ENCODE measurements at regions not wholly inside any gene's neighbourhood (a gene's known extent, or its start where the extent isn't known, plus 50 kb on each side); places are given as distances from the start of the nearest gene placed in this dataset.

DNA sequence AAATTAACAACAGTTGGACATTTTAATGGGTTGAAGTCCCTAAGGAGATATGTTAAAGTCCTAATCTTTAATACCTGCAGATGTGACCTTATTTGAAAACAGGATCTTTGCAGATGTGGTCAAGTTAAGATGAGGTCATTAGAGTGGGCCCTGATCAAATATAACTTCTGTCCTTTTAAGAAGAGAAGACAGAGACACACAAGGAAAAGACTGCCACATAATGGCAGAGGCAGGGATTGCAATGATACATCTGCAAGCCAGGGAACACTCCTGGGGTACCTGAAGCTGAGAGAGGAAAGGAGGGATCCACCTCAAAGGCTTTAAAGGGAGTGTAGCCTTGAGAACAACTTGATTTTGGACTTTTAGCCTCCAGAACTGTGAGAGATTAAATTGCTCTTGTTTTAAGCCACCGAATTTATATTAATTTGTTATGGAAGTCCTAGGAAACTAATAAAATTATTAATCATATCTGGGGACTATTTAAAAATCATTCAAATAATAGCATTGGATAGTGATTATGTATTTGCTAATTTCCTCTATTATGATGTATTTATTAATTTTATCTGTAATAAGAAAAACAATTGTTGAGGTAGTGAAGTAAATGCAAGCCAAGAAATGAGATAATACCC lies 700.0 kb upstream of the PCDH15 start:
- DNase-seq (ENCODE audit: low read depth) = peak; percentile 49

DNA sequence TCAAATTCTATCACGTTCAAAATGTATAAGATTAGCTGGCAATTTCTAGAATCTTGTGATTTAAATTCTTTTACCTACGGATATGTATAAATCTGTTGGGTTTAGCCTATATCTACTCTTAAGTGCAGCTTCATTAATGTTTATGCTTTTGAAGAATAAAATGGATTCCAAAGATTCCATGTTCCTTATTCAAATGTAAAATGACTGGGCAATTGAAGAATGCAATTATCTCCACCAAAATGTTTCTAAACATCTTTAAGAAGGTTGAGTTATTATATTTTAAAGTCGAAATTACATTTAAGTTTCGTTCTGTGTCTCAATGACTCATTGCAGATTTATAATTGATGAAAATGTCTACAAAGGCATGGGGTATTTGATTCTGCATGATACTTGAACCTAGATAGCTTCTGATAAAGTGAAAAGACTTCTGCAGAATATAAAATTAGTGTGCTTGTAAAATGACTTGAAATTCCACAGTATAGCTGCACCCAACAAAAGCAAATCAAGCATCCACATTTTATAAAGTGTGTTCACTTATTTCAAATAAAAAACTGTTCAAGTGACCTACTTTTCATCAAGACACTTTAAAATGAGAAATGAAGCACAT lies 697.0 kb upstream of the PCDH15 start:
- no peak for DNase-seq (ENCODE audit: low read depth)

DNA sequence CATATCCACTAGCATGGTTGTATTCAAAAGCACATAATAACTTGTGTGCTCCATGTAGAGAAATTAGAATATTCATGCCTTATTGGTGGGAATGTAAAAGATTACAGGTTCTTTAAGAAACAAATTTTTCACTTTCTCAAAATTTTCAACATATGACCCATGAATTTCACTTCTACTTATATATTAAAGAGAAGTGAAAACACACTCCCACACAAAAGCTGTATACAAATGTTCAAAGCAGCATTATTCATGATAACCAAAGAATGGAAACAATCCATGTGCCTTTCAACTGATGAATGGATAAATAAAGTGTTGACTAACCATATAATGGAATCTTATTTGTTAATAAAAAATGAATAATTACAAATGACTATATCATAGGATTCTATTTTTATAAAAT lies 694.5 kb upstream of the PCDH15 start:
- no peak for DNase-seq (ENCODE audit: low read depth)

DNA sequence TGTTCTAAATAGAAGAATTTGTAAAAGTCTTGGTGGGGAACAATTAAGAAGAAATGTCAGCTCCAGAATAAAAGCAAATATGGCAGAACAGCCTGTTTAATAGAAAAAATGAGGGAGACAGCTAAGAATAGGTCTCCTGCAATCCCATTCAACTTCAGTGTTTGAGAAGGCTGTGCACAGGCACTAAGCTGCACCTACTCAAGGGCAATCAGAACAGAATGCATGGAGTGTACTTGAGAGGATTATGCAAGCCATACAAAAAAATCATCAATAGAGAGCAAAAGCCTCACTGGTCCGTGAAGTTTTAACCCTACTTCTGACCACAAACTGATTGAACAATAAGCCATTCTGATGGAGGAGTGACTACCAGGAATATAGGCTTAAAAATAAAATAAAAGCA lies 690.7 kb upstream of the PCDH15 start:
- DNase-seq (ENCODE audit: low read depth) = peak; percentile 24

DNA sequence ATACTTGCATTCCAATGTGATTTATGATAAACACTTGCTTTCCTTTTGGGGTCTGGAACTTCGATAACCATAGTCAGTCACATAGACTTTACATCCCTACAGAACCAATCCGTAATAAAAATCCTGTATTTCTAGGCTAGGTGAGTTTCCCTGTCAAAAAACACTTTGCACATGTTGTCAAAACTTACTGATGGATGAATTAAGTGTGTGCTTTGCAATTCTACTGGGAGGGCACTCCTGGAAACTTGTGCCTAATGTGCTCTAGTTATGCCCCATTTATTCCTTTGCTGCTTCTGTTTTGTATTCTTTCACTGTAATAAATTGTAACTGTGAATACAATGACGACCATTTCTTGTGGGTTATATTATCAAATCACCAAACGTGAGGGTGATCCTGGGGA lies 684.8 kb upstream of the PCDH15 start:
- DNase-seq (ENCODE audit: low read depth) = no peak

DNA sequence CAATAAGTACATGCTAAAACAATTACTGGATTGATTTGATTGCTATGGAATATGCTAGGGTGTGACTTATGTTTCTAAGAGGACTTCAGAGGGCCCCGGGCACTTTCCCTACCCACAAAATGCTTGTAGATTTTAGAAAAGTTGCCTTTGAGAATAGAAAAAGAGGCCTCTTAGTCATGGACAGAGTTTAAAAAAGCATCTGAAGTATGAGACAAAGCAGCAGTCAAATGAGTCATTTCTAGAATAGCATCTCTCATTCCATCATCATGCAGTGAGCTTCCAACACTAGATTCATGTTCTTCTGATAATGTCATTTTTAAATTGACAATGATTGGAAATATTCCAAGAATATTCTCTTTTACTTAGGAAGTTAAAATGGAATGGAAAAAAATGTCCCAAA lies 675.1 kb upstream of the PCDH15 start:
- no peak for DNase-seq (ENCODE audit: low read depth)

DNA sequence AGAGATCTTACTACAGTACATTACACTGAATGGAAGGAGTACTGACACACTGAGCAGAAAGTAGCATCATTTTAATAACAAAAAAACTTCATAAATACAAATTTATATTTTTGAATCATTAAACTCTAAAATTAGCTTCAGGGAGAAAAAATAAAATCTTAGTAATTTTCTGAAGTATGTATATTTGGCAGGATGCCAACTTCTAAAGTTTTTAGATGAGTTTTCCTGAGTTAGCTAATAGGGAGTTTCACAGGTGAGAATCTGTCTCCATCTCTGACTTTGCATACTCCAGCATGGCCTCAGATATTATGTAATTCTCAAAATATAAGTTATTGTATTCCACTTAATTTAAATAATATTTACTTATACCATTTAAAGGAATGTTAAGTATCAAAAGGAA lies 673.2 kb upstream of the PCDH15 start:
- no peak for DNase-seq (ENCODE audit: low read depth)

DNA sequence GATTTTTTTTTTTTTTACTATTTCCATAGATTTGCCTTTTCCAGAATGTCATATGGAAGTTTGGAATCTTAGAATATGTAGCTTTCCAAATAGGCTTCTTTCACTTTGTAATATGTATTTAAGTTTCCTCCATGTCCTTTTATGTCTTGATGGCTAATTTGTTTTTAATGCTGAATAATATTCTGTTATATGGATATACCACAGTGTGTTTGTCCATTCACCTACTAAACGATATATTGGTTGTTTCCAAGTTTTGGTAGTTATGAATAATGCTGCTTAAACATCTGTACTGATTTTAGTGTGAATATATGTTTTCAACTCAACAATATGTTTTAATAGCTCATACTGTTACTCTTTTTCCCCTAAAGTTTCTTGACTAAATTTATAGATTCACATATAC lies 669.8 kb upstream of the PCDH15 start:
- no peak for DNase-seq (ENCODE audit: low read depth)

DNA sequence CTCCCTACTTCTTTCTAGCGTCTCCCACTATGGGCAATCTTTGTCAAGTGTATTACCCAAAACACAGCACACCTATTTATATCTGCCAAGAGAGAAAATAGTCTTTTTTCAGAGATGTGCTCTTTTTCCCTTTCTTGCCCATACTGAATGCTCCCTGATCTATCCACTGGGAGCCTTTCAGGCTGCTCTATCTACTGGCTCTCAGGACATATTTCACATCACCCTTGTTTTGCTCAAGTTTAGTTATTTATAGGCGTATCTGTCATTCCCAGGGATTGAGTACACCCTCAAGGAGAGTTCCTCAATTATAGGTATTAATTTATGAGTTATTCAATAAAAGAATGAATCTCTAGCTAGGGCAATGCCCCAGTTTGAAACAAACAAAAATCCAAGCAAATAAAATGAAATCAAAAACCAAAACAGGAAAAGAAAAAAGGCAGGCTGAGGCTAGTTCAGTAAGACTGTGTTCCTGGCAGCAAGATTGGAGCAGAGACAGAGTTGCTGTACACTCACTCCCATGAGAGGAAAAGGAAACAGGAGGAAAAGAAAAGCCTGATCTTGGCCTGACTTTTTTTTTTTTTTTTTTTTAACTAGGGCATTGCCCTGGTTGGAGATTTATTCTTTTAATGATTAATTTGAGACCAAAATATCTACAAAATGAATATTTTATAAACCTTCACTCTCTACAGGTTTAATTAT lies 665.9 kb upstream of the PCDH15 start:
- DNase-seq (ENCODE audit: low read depth) = no peak

DNA sequence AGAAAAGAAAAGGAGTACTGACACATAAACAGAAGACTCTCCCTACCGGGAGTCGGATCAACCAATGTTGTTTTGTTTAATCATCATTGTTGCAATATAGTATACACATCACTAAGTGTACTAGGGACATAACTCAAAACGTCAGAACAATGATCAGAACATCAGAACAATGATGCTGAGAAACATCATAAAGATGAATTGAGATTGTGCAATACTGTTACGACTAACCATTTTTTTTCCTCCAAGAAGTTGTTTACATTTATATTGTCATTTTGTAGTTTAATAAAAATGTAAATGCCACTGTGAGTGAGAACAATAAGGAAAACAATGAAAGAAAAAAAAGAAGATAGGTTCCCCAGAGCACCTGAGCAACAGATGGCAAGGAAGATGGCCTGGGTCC lies 663.1 kb upstream of the PCDH15 start:
- no peak for DNase-seq (ENCODE audit: low read depth)

DNA sequence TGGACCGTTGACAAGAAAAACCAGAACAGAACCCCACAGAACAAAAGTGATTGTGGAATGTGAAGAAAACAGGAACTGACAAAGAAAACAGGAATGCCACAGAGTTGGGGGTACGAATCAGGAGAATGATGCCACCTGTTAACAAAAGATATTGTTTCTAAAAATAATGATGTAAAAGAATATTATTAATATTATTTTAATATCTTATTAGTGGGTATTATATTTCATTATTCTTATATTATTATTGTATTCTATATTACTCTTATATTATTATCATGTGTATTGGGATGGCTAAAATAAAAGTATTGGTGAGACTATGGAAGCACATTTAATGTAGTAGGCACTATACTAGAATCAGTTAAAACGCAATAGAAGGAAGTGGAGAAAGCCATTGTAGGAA lies 659.0 kb upstream of the PCDH15 start:
- no peak for DNase-seq (ENCODE audit: low read depth)

DNA sequence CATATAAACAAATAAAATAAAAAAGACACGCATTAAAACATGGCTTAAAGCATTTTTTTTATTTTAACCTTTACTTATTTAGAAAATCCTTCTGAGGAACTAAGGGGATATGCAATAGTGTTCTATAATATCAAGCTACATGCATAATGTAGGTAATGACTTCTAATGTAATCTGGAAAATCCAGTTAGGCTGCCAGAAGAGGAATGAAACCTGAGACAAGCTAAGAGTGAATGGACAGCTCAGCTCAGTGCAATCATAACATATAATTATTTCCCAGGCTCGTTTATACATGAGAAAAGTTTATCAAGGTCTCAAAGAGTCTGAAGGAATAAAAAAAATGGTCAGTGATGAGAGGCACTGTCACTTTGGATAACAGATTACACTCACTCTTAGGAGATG lies 649.0 kb upstream of the PCDH15 start:
- DNase-seq (ENCODE audit: low read depth) = no peak

DNA sequence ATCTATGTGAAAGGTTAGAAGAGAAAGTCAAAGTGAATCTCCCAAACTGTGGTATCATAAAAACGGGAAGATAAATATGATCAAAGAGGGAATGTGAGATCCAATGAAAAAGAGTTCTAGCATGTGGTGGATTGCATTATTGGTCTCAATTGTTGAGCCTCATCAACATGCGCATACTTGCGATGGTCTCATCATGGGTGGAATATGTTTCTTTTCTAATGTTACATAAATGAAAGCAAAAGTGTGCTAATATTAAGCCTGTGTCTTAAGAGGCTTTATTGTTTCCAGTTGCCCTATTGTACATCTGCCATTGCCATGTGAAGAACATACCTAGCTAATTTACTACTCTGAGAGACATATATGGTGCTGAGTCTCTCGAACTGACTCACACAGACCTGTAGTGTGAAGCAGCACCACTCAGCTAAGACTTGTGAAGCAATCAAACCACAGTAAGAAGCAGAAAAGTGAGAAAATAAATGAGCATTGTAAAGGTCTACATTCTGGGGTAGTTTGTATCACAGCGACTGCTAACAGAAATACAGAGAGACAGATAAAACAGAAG lies 645.5 kb upstream of the PCDH15 start:
- DNase-seq (ENCODE audit: low read depth) = no peak

DNA sequence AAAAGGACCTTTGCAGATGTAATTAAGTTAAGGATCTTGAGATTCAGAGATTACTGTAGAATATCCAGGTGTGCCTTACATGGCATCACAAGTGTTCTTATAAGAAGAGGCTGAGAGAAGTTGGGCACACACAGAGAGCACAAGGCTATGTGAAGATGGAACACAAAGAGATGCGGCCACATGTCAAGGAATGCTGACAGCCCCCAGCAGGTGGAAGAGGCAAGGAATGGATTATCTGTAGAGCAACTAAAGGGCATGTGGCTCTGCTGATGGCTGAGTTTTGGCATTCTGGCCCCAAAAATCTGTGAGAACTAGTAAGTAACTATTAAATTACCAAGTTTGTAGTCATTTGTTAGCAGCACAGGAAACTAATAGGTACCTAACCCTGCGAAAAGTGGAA lies 640.7 kb upstream of the PCDH15 start:
- no peak for DNase-seq (ENCODE audit: low read depth)

DNA sequence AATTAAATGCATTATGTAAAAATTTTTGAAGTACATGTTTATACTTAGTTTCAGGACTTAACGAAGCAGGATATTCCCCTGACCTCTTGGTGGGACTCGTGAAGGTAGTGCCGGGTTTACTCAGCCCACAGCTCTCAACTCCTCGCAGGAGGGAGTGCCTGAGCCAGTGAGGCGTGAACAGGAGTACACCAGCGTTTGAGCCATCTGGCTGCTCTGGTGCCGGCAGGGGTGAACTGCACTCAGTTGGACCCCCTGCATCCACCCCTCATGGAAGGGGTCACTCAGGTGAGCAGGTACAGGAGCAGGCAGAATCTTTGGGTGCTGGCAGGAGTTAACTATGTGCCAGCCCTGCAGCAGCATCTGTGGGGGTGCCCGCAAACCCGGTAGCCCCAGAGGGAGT lies 625.1 kb upstream of the PCDH15 start:
- DNase-seq (ENCODE audit: low read depth) = peak; percentile 4

DNA sequence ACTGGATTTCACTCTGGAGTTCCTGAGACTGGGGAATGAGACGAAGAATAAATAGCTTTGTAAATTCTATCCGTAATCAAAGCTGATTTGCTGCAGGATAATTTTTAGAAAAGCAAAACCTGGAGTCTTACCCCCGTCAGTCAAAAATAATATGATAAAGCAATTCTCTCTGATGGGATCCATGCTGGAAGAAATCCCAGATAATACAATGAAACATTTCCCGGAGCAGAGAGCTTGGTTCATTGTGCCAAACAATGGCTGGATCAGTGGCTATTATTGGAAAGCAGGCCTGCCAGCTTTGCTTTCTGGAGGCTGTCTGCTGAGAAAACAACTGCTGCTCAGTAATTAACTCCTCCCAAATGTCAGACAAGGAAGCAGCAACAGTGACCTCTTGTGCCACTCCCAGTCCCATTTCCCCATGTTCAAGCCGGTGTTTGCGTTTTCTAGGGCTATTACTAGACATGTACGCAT lies 609.4 kb upstream of the PCDH15 start:
- peak; percentile 12 for DNase-seq (ENCODE audit: low read depth)

DNA sequence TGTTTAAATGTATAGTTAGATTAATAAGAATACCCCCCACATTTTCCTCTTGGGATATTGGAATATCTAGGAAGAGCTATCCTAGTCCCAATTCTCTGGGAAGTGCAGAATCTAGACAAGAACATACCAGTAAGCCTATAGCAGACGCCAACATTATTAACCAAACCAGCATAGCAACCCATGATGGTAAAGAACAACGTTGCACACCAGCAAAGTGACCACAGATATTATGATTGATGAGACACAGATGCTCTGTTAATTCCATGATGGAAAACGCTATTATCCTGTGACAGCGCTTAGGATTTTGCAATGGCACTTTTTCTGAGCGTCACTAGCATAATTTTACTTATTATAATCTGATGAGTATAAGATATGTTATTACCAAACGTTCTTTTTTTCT lies 603.1 kb upstream of the PCDH15 start:
- DNase-seq (ENCODE audit: low read depth) = no peak

DNA sequence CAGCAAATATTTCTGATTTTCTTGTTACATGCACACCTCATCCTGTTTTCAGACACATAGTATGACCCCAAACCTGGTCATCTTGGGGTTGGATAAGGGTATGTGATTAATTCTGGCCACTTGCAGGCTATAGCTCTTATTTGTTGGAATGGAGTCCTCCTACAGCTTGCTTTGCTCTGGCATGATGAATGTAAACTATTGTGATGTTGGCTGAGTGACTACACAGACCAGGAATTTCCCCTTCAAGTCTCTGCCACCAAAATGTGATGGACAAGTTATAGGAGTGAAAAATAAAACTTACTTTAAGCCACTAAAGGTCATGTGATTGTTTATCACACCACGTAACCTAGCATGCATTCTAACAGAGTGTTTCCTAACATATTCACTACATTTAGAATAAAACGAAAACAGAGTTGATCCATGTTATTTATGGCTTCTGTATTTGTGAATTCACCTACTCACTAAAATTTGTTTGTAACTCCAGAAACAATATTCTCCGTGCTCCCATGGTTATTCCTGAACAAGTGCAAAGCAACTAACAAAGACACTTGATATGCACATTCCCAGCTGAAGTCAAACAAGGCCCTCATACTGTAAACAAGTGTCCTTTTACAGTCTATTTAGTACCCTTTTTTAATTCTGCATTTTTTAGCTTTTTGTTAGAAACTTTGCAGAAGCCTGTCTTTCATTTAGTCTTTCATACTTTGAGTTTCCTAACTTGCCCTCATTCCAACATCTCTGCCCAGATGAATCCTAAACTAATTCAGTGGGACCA lies 599.2 kb upstream of the PCDH15 start:
- DNase-seq (ENCODE audit: low read depth) = peak; percentile 7

DNA sequence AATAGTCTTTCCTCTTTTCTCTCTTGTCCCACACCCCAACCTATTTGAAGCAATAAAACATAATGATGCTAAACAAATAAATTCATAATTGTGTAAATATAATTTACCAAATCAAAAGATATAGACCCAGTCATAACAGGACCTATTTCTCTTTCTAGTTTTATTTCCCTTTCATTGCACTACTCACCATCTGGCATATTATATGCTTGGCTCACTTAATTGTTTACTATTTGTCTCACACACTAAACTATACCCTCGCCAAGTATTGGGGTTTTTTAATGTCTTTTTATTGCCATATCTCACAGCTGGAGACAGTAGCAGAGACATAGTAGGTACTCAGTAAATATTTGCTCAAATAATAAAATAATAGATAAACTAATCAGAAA lies 597.5 kb upstream of the PCDH15 start:
- no peak for DNase-seq (ENCODE audit: low read depth)

DNA sequence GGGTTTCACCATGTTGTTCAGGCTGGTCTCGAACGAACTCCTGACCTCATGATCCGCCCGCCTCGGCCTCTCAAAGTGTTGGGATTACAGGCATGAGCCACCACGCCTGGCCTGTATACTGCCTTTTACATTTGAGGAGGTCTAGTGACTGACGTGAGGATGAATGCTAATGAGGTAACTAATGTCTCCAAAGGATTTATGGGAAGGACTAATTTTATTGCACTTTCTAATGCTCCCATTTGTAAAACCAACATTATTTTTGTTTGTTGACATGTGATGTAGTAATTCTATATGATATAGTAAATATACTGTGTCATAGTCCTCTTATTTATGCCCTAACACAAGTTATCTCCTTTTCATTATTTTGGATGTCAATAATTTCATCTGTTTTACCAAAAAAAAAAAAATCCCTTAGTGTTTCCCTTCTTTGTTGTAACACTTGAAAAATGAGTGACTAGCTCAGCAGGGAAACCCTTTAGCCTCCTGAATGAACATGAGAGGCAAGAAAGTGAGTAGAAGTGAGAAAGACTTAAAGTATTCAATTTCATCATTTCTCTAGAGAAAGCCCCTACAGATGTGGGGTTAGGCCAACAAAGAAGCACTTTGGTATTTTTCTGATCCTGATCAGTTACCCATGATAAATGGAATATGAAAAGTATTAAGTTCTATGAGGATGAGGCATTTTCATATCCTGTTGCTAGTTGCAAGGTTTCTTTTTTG lies 596.9 kb upstream of the PCDH15 start:
- DNase-seq (ENCODE audit: low read depth) = no peak

DNA sequence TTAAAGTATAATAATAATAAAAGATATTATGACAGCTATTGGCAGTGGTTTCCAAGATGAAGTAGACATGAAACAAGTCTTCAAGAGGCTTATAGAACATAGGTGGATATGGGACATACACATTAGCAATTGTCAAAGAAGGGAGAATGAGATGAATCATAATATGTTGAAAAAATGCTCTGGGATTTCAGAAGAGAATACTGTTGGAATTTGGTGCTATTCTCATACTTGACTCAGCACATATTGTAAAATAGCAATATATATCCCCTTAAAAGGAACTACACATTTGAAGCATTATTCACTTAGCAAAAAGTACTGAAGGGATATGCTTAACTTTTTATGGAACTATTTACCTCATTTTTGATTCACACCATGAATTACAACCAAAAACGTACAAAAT lies 577.2 kb upstream of the PCDH15 start:
- no peak for DNase-seq (ENCODE audit: low read depth)

DNA sequence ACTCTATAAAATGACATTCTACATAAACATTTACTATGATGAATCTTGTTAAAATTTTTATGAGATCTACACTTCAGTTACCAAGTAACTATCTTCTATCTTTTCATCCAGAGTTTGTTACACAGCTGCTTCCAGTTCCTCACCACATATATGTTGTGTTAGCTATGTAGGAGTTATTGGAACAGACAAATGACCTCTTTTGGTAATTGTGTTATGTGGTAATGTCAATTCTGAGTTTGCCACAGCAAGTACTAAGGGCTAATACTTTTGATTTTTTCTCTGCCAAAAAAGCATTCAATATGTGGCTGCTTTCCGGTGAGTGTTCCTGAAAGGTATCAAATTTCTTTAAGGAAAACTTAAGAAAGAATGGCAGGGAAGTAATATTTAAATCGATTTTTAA lies 573.9 kb upstream of the PCDH15 start:
- no peak for DNase-seq (ENCODE audit: low read depth)
